Thyroid gland (tissue), 4 donors: ENCODE measurements at regions not wholly inside any gene's neighbourhood (a gene's known extent, or its start where the extent isn't known, plus 50 kb on each side); places are given as distances from the start of the nearest gene placed in this dataset.

ENCODE experiments used
- CTCF ChIP-seq, 6 experiments: fragments of 200-600 bp in 3 of 6; fragments of 450-650 bp in 3 of 6; sonication (generic) in 3 of 6; IDR thresholded peaks; one replicate each; pipeline ENCODE4 v1.5.1; 2016 to 2019; ENCODE audit warnings: antibody characterized with exemption in 6 of 6, mild to moderate bottlenecking in 2 of 6, inconsistent platforms in 1 of 6, moderate library complexity in 1 of 6
- POLR2A ChIP-seq, 2 donors: fragments of 450-650 bp; IDR thresholded peaks; one replicate each; pipeline ENCODE4 v1.6.1; 2017; ENCODE audit warnings: antibody characterized with exemption in 2 of 2, mild to moderate bottlenecking in 2 of 2, moderate library complexity in 1 of 2

GRCh38 chr18:57983472-57983871 is 60.6 kb upstream of the NEDD4L start:
- TF ChIP-seq CTCF (IDR thresholded peaks at IDR 0.05): no peak
- TF ChIP-seq POLR2A (IDR thresholded peaks at IDR 0.05): no peak
